ENCODE measurements at regions not wholly inside any gene's neighbourhood (a gene's known extent, or its start where the extent isn't known, plus 50 kb on each side); places are given as distances from the start of the nearest gene placed in this dataset.

DNA sequence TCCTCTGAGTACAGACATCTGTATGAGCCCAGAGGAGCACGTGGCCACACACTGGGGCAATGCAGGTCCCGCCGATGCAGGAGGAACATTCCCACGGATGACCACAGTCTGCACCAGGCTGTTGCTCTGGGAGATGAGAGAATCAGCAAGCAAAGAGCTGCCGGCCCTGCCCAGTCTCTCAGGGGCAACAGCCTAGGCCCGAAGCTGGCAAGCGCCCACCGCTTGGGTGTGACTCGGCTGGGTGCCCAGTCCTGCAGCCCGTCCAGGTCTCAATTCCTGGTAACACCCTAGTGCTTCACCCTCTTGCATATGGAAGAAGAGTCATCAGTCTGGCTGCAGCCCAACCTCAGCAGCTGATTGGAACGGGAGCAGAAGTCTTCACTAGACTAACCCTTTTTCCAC is 153.7 kb upstream of the HES1 start:
- peak; percentile 88 to 95 (median 90) for DNase-seq

DNA sequence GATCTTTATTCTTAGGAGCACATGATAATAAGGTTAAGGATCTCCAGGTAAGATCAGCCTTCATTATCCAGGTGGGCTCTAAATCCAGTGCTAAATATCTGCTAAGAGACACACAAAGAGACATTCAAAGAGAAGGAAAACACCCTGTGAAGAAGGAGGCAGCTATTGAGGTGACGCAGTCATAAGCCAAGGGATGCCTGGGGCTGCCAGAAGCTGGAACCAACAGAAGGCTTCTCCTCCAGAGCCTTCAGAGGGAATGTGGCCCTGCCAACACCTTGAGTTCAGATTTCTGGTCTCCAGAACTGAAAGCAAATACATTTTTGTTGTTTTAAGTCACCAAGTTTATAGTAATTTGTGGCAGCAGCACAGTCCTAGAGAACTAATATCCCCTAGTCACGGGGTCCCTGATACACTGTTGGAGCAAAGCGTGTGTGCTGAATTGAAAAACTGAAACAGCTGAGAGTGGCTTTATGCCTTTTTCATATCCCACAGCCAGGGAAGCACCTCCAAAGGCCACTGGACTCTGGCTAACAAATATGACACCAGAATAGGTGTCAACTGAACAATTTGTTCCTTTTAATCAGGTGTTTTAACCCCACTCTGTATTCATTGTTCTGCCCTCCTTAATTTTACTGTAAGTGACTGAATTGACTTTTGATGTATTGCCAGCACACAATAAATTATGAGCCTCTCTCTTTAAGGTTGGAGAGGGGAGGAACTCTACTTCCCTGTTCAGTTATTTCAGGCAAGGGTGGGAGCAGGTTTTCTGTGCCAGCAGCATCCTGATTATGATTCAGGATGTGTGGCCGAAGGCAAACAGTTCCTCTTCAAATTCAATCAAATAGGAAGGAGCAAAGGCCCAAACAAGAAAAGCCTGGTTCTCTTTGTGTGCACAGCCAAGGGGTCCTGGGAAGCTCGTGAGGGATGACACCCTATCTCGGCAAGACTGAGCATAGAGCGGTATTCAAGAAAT is 151.8 kb upstream of the HES1 start:
- peak in 1 of 3 donors; percentile 53 for DNase-seq

DNA sequence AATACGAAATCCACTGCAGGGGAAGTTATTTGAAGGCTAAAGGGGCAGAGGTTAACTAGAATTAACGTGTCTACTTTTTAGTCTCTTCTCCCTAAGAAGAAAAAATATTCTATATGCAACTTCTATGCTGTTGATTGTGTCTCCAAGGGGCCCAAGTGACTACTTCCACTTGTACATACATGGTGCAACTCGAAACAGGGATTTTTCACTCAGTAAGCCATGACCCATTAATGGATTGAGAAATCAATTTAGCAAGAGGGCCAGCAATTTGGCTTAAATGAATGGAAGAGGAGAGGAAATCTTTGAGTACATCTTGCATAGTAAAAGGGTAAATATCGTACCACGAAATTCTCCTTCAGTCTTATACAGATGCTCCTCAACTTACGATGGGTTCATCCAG is 151.1 kb upstream of the HES1 start:
- no peak for DNase-seq

DNA sequence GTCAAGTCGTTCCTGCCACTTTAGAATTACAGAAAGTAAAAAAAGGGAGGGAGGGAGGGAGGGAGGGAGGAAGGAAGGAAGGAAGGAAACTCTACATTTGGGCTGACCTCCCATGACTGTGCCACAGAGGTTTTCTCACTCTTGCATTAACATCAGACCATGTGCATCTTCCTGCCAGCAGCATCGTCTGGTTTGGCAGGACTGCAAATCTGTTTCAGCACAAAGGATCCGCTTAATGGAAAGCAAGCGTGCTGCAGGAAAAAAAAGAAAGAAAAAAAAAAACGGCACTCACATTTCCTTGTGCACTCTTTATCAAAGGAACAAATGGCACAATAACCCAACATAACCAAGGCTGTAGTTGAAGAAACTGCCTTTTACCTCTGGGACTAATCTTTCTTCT is 148.8 kb upstream of the HES1 start:
- peak in 1 of 3 donors; percentile 82 for DNase-seq

DNA sequence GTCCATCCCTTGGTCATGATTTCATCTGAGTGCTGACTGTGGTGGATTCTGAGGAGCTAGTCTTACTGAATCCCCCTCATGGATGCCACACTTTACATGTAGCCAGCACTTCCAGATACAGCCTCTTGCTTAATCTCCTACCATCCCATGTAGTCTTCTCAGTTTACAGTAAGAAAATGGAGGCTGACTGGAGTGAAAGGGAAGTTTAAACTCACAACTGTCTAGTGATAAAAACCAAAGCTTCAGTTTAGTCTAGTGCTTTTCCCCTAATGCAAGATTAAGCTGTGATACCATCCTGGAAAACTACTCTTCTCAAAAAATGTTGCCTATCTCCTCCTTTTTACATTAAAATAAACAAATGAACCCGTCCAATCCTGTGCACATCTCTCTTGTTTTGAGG is 146.8 kb upstream of the HES1 start:
- no peak for DNase-seq

DNA sequence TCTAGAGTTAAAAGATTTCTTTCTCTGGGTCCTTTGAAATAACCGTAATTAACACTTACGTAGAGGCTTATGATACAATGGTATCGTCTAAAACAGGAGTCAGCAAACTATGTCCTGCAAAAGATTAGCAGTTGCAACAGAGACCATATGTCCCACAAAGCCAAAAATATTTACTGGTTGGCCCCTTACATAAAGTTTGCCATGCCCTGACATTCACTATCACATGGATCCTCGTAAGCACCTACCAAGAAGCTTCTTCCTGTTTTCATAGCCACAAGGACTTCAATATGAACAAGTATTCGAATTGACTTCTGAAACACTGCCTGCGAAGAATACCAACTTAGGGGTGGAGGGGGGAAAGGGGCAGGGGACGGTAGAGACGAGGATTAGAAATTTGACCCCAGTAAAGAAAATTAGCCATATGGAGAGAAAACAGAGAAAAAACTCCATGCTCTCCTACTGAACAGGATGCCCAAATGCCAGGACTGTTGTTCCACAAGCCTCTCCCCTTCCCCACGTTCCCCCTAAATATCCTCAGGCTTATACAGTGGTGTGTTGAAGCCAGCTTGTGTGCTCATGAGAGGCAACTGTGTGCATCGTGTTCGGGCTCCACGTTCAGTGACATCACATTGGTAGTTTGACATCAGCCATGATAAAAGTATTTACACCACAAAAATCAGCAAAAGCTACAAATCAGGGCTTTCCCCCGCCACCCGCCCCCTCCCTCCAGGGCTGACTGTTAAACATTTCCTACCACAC is 144.1 kb upstream of the HES1 start:
- no peak for DNase-seq

DNA sequence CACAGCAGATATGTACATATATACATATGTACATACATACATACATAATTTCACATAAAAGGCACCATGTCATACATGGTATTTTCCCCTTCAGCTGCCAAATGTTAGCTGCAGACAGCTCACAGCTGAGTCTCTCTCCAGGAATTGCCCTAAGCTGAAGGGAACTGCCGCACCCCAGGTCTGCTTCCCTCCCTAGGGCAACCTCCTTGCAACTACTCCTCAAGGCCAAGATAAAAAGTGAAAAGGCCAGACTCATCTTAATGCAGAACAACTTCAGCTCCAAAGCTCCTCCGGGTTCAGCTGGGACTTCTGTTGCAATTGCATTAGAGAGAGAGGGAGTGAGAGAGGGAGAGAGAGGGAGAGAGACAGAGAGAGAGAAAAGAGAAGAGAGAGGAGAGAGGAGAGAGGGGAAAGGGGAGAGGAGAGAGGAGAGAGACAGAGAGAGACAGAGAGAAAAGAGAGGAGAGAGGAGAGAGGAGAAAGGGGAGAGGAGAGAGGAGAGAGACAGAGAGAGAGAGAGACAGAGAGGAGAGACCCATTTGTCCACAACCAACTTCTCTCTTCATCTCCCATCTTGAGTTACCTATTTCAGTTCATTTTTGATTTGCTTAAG is 143.4 kb upstream of the HES1 start:
- no peak for DNase-seq

DNA sequence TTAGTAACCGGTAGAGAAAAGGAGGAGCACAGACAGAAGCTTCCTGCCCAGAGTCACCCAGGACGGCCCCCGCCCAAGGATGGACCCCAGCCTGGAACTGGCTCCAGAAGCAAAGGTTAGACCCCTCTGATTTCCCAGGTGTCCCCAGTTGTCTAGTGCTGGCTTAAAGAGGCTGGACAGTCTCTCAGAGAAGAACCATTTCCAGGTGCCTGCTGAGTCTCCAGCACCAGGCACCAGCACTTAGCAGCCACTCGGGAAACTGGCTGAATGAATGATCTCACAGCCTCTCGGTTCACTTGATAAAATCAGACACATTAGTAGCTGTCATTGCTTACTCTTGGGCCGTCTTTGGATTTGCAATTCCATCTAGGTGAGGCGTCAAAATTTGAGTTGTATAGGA is 139.7 kb upstream of the HES1 start:
- DNase-seq, result no peak

DNA sequence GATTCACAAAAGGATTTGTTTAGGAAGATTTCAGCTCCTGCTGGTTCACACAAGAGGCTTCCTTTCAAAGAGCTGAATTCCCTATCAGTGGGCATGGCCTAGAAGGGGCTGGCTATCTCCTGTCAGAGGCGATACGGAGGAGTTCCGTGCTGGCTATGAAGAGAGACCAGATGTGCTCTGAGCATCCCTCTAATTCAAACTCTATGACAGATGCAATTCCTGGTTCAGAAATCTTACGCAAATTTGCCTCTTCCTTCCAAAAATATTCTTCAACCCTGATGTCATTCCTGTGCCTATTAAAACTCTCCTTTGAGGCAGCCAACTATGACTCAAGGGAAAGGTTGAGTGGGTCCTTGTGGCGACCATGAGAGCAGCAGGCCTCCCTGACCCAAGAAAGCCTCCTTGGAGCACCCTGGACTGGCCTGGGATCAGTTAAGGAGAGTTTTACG is 139.3 kb upstream of the HES1 start:
- no peak for DNase-seq

DNA sequence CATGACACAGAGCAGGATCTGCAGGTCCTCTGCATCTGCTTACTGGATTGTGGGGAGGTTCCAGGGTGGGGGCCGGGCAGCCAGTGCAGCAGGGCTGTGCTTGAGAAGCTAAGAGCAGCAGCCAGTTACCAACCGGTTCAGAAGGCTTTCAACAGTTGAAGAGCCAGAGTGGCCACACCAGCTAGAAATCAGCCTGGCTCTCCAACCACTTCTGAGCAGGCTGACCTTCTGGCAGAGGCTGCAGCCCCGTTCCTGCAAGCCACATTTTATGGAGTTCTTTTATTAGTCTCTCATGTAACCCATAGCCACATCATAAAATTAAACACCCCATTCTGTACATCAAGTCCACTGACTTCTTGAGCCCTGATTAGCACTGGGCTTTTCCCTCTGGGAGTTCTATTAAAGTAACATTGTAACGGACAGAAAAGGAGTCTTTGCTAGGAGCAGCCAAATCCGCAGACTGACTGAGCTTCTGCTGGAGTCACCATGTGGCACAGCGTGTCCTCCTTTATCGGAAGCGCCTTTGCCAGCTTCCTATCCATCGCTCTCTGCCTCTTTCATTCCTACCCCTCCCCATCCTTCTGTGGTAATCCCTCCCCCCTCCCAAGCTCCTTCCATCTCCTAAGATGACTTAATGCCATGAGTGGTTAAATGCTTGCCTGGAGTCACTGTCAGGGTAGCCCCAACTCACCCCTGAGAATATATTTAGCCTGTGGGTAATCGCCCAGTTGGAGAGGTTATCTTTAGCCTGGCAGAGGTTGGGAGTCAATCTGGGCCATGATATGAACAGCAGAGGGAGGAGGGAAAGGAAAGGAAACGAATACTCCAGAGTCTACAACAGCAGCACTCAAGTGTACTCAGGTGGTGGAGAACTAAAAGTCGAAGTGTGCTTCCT is 138.5 kb upstream of the HES1 start:
- DNase-seq, result peak in 1 of 3 donors; percentile 52

DNA sequence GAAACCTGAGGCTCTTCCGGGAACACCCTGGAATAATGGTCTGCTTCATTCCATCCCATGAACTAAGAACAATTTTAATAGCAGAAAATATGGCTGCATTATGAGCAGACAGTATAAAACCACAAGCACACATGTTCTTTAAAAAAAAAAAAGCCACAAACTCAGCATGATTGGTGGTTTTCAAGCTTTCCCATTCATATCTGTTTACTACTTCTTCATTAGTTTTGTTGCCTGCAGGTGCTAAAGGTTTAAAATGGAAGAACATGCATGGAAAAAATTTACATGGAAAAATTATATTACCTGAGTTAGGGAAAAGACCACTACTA is 137.9 kb upstream of the HES1 start:
- no peak for DNase-seq

DNA sequence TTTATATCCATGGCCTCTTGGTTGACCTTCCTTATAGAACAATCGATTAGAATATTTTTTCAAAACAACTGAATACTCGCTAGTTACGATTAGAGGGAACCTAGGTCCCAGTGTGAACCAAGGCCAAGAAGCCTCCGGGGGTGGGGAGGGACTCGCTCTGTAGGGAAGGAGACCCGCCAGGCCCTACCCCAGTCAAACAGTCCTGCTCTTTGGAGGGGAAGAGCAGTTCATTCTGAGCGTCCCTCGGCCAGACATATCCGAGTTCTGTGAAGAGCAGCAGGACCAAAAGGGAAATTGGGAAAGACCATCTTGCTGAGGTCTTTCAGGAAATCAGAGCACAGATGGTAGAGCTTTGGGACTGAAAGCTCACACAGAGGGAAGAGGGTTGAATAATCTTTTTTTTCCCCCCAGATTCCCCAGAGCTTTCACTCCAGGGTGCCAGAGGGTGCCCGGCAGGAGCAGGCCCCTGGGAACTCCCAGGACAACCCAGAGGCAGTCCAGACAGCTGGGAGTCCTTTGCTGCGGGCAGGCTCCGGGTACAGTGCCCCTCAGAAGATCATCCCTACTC is 137.2 kb upstream of the HES1 start:
- no peak for DNase-seq

DNA sequence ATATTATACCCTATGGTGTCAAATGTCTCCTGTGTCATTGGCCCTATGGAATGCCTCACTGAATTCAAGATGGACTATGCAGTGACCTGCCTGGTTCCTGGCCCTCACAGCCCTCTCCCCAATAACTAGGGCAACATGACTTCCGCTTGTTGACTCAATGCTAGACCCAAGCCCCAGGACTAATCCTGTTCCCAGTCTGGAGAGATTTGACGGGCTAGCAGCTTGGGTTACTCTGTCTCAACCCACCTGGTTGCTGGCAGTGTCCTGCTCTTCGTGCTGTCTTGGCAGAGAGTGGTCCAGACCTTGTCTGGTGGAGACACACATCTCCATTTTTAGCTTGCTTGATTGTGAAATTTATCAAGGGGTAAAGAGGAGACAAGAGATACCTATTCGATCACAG is 135.8 kb upstream of the HES1 start:
- DNase-seq, result no peak

DNA sequence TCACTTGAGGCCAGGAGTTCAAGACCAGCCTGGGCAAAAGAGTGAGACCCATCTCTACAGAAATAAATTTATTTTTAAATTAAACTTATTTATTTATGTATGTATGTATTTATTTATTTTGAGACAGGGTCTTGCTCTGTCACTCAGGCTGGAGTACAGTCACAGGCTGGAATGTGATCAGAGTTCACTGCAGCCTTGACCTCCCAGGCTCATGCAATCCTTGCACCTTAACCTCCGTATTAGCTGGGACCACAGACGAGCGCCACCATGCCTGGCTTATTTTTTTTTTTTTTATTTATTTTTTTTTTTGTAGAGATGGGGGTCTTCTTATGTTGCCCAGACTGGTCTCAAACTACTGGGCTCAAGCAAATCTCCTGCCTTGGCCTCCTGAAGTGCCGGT is 135.2 kb upstream of the HES1 start:
- DNase-seq, result no peak

DNA sequence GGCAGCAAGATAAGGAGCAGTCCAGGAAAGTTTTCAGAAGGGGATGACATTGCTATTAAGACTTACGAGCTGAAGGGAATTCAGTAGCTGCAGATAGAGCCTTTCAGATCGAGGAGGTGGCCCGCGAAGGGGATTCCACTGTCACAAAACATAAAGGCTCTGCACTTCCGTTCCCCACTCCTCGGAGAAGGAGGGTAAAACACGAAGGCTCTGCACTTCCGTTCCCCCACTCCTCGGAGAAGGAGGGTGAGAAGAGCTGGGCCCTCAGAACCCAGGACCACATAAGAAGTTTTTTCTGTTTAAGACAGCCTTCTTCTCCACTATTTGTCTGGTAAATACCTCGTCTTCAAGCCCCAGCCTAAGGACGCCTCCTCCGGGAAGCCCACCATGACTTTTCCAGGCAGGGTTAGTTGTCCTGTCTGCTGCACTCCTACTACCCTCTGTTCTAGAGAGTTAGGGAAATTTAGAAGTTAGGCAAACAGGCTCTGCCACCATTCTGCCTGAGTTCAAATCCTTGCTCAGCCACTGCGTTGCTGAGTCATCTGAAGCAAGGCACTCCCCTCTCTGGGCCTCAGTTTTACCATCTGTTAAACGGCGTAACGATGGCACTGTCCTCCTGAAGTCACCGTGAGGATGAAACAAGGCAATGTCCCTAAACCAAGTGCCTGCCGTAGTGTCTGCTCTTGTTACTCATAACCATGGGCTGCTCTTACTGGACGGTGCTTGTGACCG is 134.1 kb upstream of the HES1 start:
- no peak for DNase-seq

DNA sequence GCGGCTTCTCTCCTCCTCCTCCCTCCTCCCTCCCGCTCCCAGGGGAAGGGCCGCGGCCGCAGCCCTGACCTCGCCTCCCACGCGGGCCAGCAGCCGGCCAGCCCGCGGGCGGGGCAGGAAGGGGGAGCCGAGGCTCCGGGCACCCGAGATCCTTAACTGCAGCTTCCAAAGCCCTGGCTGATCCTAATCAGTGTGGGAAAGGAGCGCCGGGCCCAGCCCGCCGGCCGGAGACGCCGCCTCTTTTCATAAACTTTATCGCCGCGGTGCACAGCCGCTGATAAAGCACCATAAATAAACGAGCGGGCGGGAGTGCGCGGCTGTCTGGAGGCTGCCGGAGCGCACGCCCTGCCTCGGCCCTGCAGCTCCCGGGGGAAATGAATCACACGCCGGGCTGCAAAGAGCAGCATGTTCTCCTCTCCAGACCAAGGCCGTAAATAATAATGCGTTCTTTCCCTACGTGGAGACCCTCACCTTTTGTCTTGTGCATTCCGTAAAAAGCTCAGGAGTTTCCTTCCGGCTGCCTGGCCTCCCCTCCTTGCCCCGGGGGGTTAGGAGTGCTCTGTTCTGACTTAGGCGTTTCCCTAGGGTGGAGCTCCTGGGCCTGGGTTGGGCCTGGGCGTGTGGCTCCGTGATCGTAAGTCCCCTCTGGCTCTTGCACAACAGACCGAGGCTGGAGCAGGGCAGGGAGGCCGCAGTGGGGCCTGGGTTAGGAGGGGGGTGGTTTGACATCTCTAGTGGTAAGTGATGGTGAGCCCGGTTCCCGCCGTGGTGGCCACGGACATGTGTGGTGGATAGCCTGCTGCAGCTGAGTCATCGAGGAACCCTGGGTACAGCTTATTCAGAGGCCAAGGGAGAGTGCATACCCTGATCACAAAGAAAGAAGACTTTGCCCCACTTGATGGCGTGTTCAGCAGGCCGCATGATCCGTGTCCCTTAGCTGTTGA is 132.6 kb upstream of the HES1 start:
- DNase-seq, result peak; percentile 76 to 93 (median 91)

DNA sequence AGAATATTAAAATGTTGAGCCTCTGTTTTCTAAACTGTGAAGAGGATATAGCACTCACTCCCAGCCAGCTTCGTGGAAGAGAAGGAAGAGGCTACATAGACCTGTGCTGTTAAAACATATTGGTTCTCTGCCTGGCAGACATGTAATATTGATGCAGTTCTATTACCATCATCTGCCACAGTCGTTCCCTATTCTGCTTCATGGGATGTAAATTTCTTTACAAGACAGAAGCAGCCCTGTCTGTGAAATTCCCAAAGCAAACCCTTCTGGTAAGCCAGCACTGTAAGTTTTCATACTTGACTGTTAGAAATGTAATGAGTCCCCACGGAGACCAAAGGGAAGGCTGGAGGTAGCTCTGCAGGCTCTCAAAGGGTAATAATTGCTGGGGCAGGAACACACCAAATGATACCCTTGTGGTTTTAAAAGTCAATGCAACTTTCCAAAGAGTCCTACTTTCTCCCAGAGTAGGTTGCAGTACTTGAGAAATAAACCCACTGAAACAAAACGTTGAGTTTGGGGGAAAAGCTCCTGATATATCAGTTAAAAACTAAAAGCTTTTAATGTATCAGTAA is 129.9 kb upstream of the HES1 start:
- peak in 1 of 3 donors; percentile 37 for DNase-seq

DNA sequence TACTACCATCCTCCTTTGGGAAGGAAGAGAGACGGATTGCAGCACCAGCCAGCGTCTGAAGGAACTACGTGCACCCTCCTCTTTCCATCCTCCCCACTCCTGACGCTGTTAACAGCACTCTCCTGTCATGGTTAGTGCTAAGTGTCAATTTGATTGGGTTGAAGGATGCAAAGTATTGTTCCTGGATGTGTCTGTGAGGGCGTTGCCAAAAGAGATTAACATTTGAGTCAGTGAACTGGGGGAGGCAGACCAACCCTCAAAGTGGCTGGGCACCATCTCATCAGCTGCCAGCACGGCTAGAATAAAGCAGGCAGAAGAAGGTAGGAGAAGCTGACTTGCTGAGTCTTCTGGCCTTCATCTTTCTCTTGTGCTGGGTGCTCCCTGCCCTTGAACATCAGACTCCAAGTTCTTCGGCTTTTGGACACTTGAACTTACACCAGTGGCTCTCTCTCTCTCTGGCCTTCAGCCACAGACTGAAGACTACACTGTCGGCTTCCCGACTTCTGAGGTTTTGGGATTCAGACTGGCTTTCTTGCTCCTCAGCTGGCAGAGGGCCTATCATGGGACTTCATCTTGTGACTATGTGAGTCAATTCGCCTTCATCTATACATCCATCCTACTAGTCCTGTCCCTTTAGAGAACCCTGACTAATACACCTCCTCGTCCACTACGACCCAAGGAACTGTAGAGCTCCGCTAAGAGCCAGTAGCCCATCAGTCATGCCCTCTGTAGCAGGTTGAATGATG is 128.2 kb upstream of the HES1 start:
- DNase-seq, result no peak

Data from muscle of back (tissue), 3 donors.